ENCODE measurements at regions not wholly inside any gene's neighbourhood (a gene's known extent, or its start where the extent isn't known, plus 50 kb on each side); places are given as distances from the start of the nearest gene placed in this dataset.
A peak's percentile ranks its signal among the peaks of the same experiment; 100 is the strongest.
"Not testable (repeated sequence)": the region's sequence is repeated elsewhere in the genome, so short reads cannot be mapped to it uniquely, and the experiment has no call there.

DNA sequence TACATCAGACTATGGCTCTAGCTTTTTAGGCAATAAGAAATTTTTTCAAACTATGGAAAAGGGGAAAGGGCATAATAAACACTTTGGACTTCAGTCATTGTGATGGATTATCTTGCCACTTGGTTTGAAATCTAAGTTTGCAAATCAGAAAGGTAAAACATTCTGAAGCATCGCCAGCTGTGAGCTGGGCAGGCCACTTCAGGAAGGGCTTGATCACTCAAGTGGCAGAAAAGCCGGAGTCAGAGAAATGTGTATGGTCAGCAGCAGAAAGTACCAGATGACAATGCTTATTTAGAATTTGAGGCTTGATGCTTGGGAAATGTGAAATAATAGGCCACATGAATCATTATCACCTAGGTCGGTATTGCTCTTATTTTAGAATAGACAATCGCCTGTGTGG is 79.7 kb downstream of the ZNF648 start:
- H3K27ac Mint-ChIP-seq, result no peak overlapping the region
- peaks cover 6% of the 10 kb centered on the region for H3K36me3 Mint-ChIP-seq
- H3K9me3 Mint-ChIP-seq, result peaks cover 10% of the 10 kb centered on the region
- H3K27me3 Mint-ChIP-seq, result peaks cover 19 to 52% of the 10 kb centered on the region in 2 donors
- H3K4me3 Mint-ChIP-seq, result no peak overlapping the region
- no peaks in the 10 kb centered on the region for H3K4me1 Mint-ChIP-seq (ENCODE audit: low read depth in 2 of 2)
- ATAC-seq, result no peak
- DNase-seq (ENCODE audit: low spot score), result no peak

DNA sequence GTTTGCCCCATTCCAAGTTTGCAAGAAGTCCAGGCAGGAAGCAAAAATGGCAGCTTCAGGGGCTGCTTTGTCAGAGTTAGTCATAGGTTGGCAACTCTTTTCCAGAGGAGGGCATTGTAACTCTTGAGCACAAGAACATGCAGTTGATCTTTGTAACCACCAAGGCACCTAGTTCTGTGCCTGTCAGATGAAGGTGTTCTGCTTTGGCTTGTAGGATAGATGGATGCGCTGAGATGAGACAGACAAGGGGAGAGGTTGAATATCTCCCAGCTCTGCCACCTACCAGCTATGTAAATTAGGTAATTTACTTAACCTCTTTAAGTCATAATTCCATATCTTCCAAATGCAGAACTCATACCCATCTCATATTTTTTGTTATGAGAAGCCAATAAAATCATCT is 89.3 kb downstream of the ZNF648 start:
- Mint-ChIP-seq H3K4me3 (no peak overlapping the region), H3K27me3 (peaks cover 9 to 22% of the 10 kb centered on the region in 2 donors), H3K4me1 (ENCODE audit: low read depth in 2 of 2) (no peaks in the 10 kb centered on the region), H3K36me3 (peaks cover 7% of the 10 kb centered on the region), H3K27ac (no peak overlapping the region), H3K9me3 (peaks cover 12% of the 10 kb centered on the region)
- DNase-seq (ENCODE audit: low spot score) (no peak), ATAC-seq (no peak)

DNA sequence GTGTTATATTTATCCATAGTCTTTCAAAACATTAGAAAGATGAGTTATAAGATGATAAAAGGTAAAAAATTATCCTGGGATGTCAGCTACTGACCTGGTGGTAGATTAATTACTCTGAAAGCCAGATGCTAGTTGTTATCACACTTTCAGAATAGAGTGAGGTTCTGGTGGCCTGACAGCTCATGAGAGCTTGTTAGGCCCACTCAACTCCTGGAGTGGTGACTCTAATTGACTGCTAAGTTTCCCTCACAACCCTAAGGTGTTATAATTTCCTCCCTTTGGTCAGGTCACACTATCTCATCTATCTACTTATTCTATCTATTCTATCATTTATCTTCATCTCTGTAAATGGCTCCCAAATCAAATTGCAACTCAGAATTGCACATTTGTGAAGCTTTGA is 90.1 kb downstream of the ZNF648 start:
- Mint-ChIP-seq H3K4me1 (ENCODE audit: low read depth in 2 of 2) (no peaks in the 10 kb centered on the region), H3K4me3 (no peak overlapping the region), H3K9me3 (peaks cover 12% of the 10 kb centered on the region), H3K27me3 (peaks cover 9 to 22% of the 10 kb centered on the region in 2 donors), H3K36me3 (peaks cover 7% of the 10 kb centered on the region), H3K27ac (no peak overlapping the region)
- DNase-seq (ENCODE audit: low spot score) (no peak), ATAC-seq (no peak)

DNA sequence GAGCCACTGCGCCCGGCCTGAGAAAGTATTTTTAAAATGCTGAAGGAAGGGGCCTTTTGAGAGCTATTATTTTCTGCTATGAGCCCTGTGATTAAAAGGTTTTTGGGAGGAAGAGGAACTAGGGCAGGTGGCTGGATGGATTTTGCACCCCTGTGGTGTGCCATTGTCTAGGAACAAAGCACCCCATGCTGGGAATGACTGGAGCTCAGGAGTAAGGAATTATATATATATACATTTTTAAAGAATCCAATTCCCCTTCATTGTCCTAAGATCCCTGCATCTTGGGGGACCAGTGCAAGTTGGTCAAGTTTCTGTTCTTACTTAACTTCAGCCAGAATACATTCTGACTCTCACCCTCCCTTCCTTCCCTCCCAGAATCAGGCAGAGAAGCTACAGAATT is 91.6 kb downstream of the ZNF648 start:
- peaks cover 8% of the 10 kb centered on the region for H3K9me3 Mint-ChIP-seq
- H3K27me3 Mint-ChIP-seq, result peaks cover 9 to 12% of the 10 kb centered on the region in 2 donors
- H3K27ac Mint-ChIP-seq, result no peak overlapping the region
- no peak for ATAC-seq
- no peak for DNase-seq (ENCODE audit: low spot score)
- H3K4me3 Mint-ChIP-seq, result no peak overlapping the region
- no peaks in the 10 kb centered on the region for H3K36me3 Mint-ChIP-seq
- H3K4me1 Mint-ChIP-seq (ENCODE audit: low read depth in 2 of 2), result no peaks in the 10 kb centered on the region

DNA sequence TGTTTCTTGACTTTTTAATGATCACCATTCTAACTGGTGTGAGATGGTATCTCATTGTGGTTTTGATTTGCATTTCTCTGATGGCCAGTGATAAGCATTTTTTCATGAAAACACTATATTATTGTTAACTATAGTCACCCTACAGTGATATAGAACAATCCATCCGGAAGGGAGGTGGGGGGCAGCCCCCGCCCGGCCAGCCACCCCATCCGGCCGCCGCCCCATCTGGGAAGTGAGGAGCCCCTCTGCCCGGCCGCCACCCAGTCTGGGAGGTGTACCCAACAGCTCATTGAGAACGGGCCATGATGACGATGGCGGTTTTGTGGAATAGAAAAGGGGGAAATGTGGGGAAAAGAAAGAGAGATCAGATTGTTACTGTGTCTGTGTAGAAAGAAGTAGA is 106.8 kb downstream of the ZNF648 start:
- H3K27ac Mint-ChIP-seq; H3K4me1 Mint-ChIP-seq (ENCODE audit: low read depth in 2 of 2); ATAC-seq; H3K4me3 Mint-ChIP-seq; DNase-seq (ENCODE audit: low spot score); H3K27me3 Mint-ChIP-seq: not testable (repeated sequence)
- Mint-ChIP-seq H3K9me3 (peaks cover 15% of the 10 kb centered on the region), H3K36me3 (peaks cover 15% of the 10 kb centered on the region)

DNA sequence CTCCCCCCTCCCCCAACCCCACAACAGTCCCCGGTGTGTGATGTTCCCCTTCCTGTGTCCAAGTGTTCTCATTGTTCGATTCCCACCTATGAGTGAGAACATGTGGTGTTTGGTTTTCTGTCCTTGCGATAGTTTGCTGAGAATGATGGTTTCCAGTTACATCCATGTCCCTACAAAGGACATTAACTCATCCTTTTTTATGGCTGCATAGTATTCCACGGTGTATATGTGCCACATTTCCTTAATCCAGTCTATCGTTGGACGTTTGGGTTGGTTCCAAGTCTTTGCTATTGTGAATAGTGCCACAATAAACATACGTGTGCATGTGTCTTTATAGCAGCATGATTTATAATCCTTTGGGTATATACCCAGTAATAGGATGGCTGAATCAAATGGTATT is 107.3 kb downstream of the ZNF648 start:
- DNase-seq (ENCODE audit: low spot score); ATAC-seq; H3K4me3 Mint-ChIP-seq; H3K27me3 Mint-ChIP-seq; H3K4me1 Mint-ChIP-seq (ENCODE audit: low read depth in 2 of 2); H3K27ac Mint-ChIP-seq: not testable (repeated sequence)
- H3K9me3 Mint-ChIP-seq, result peaks cover 12% of the 10 kb centered on the region
- H3K36me3 Mint-ChIP-seq, result peaks cover 11% of the 10 kb centered on the region

DNA sequence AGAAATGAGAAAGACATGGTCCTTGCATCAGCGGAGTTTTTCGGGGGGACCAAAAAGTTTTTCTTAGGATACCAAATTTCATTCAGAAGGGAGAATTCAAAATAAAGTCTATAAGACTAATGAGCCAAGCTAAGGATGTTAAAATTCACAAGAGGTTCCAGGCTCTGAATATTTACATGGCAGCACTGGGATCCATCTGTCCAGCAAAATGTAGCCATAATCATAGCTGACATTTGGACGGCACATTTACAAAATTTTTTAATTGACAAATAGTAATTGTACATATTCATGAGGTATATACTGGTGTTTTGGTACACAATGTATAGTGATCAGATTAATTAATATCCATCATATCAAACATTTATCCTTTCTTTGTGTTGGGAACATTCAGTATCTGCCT is 107.9 kb downstream of the ZNF648 start:
- DNase-seq (ENCODE audit: low spot score) (no peak), ATAC-seq (no peak)
- Mint-ChIP-seq H3K4me3 (no peak overlapping the region), H3K27me3 (peaks cover 0 to 9% of the 10 kb centered on the region in 2 donors), H3K9me3 (peaks cover 8% of the 10 kb centered on the region), H3K27ac (no peak overlapping the region), H3K4me1 (ENCODE audit: low read depth in 2 of 2) (no peaks in the 10 kb centered on the region), H3K36me3 (peaks cover 6% of the 10 kb centered on the region)

DNA sequence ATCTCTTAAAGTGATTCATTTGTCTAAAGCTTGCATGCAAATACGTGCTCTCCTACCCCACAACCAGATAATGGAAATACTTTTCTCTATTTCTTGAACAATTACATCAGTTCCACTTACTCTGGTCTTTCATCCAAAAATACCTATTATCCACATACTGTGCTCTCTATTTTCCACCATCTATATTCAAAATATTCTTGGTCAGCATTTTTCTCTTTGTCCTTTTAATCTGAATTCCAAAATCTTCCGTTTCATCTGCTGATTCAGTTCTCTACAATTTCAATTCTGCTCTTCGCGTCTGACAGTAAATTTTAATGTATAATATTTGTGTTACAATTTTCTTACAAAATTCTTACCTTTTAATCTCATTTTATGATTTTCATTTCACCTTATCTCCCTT is 110.3 kb downstream of the ZNF648 start:
- DNase-seq (ENCODE audit: low spot score), result no peak
- Mint-ChIP-seq H3K4me3 (no peak overlapping the region), H3K36me3 (no peaks in the 10 kb centered on the region), H3K4me1 (ENCODE audit: low read depth in 2 of 2) (no peaks in the 10 kb centered on the region), H3K27me3 (peaks cover 0 to 9% of the 10 kb centered on the region in 2 donors), H3K9me3 (peaks cover 6% of the 10 kb centered on the region), H3K27ac (no peak overlapping the region)
- ATAC-seq, result no peak

DNA sequence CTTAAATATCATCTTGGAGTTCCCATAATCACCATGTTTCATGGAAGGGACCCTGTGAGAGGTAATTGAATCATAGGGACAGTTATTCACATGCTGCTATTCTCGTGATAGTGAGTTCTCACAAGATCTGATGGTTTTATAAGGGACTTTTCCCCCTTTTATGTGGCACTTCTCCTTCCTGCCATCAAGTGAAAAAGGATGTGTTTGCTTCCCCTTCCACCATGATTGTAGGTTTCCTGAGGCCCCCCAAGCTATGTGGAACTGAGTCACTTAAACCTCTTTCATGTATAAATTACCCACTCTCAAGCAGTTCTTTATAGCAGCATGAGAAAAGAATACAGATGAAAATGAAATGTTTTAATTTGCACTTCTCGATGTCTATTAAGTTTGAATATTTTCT is 112.0 kb downstream of the ZNF648 start:
- no peak overlapping the region for H3K4me3 Mint-ChIP-seq
- peaks cover 0 to 16% of the 10 kb centered on the region in 2 donors for H3K27me3 Mint-ChIP-seq
- H3K4me1 Mint-ChIP-seq (ENCODE audit: low read depth in 2 of 2), result no peaks in the 10 kb centered on the region
- ATAC-seq, result no peak
- DNase-seq (ENCODE audit: low spot score), result no peak
- no peak overlapping the region for H3K27ac Mint-ChIP-seq
- H3K36me3 Mint-ChIP-seq, result peaks cover 5% of the 10 kb centered on the region
- H3K9me3 Mint-ChIP-seq, result peaks cover 6% of the 10 kb centered on the region

DNA sequence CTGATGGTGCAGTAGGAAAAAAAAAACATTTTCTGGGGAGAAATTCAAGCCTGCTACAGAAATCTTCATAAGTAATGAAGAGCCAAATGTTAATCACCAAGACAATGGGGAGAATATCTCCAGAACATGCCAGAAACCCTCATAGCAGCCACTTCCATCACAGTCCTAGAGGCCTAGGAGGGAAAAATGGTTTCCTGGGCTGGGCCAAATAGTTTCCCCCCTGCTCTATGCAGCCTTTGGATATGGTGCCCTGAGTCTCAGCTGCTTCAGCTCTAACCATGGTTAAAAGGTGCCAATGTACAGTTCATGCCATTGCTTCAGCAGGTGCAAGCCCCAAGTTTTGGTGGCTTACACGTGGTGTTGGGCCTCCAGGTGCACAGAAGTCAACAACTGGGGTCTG is 113.1 kb downstream of the ZNF648 start:
- Mint-ChIP-seq H3K9me3 (peaks cover 6% of the 10 kb centered on the region), H3K27me3 (peaks cover 0 to 27% of the 10 kb centered on the region in 2 donors), H3K4me1 (ENCODE audit: low read depth in 2 of 2) (no peaks in the 10 kb centered on the region), H3K4me3 (no peak overlapping the region), H3K36me3 (peaks cover 5% of the 10 kb centered on the region), H3K27ac (no peak overlapping the region)
- ATAC-seq (no peak), DNase-seq (ENCODE audit: low spot score) (no peak)

DNA sequence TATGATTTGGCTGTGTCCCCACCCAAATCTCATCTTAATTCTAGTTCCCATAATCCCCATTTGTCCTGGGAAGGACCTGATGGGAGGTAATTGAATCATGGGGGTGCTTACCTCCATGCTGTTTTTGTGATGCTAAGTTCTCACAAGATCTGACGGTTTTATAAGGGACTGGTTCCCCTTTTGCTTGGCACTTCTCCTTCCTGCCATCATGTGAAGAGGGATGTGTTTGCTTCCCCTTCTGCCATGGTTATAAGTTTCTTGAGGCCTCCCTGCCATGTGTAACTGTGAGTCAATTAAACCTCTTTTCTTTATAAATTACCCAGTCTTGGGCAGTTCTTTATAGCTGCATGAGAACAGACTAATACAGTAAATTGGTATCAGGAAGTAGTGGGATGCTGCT is 114.1 kb downstream of the ZNF648 start:
- Mint-ChIP-seq H3K27ac (no peak overlapping the region), H3K4me3 (no peak overlapping the region), H3K36me3 (peaks cover 5% of the 10 kb centered on the region), H3K9me3 (peaks cover 6% of the 10 kb centered on the region), H3K27me3 (peaks cover 0 to 31% of the 10 kb centered on the region in 2 donors), H3K4me1 (ENCODE audit: low read depth in 2 of 2) (no peaks in the 10 kb centered on the region)
- DNase-seq (ENCODE audit: low spot score), result no peak
- no peak for ATAC-seq

DNA sequence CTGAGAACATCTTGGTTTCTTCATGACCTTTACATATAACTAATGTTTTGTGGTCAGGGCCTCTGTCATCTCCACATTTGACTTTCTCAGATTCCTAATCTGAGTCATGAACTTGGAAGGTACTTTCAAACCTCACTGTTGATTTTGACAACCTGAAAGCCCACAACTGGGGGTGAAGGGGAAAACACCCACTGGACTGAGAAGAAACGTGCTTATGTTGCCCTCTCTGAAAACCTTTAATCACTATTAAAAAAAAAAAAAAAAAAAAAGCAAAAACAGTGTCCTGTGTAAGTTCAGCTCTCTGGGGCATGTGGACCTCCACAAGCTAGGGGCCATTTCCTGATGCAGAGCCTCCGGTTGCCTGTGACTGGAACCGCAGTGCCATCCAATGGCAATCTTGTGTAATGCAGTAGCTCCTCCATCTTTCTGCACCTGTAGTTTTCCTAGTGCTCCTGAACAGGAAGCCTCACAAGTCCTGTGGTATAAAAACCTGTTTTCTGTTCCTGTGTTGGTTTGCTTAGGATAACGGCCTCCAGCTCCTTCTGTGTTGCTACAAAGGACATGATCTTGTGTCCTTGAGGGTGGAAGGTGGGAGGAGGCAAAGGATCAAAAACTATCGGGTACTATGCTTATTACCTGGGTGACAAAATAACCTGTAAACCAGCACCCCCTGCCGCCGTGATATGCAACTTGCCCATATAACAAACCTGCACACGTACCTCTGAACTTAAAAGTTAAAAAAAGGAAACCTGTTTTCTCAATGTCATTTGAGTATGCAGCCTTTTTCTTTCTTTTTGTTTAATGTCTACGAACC is 124.5 kb downstream of the ZNF648 start:
- no peaks in the 10 kb centered on the region for H3K9me3 Mint-ChIP-seq
- no peak overlapping the region for H3K4me3 Mint-ChIP-seq
- H3K27me3 Mint-ChIP-seq, result peaks cover 0 to 6% of the 10 kb centered on the region in 2 donors
- H3K4me1 Mint-ChIP-seq (ENCODE audit: low read depth in 2 of 2), result no peaks in the 10 kb centered on the region
- no peak overlapping the region for H3K27ac Mint-ChIP-seq
- H3K36me3 Mint-ChIP-seq, result no peaks in the 10 kb centered on the region
- no peak for DNase-seq (ENCODE audit: low spot score)
- ATAC-seq, result peak in 1 of 2 donors; percentile 56

DNA sequence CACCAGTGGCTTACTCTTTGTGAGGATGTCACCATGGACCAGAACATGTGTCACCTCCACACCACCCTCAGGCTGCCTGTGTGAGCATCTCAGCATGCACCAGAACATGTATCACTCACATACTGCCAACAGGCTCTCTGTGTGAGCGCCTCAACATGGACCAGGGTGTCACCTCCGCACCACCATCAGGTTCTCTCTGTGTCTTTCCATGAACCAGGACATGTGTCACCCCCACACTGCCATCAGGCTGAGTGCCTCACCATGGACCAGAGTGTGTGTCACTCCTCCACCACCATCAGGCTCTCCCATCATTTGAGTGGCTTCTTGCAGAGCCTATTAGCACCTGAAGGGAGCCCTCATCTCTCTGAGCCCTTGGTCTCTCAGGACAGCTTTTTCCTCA is 125.2 kb downstream of the ZNF648 start:
- no peak overlapping the region for H3K27ac Mint-ChIP-seq
- ATAC-seq, result peak; percentile 56 to 57

DNA sequence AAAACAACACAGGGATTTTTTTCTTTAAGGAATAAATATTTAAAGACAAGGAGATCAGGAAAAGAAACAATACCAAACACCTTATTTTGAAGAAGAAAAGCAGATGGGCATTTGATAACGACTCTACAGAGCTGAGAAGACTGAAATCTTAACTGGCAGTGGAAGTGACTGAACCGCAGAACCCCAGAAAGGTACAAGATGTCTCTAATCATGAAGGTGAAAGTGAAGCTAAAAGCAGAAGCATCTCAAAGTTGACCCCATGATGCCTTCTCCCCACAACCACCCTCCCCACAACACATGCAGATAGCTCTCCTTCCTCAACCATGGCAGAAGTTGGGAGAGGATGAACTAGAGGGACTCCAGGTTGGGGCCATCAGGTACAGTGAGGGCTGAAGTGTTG is 129.6 kb downstream of the ZNF648 start:
- no peak overlapping the region for H3K27ac Mint-ChIP-seq
- no peaks in the 10 kb centered on the region for H3K36me3 Mint-ChIP-seq
- H3K27me3 Mint-ChIP-seq, result peaks cover 0 to 28% of the 10 kb centered on the region in 2 donors
- H3K4me1 Mint-ChIP-seq (ENCODE audit: low read depth in 2 of 2), result no peaks in the 10 kb centered on the region
- peaks cover 4% of the 10 kb centered on the region for H3K9me3 Mint-ChIP-seq
- DNase-seq (ENCODE audit: low spot score), result no peak
- H3K4me3 Mint-ChIP-seq, result no peak overlapping the region
- no peak for ATAC-seq

More for the DNA sequence above, 125.2 kb downstream of the ZNF648 start:
- Mint-ChIP-seq H3K4me1 (ENCODE audit: low read depth in 2 of 2) (no peaks in the 10 kb centered on the region), H3K36me3 (no peaks in the 10 kb centered on the region), H3K9me3 (no peaks in the 10 kb centered on the region), H3K4me3 (no peak overlapping the region), H3K27me3 (peaks cover 0 to 12% of the 10 kb centered on the region in 2 donors)
- no peak for DNase-seq (ENCODE audit: low spot score)

DNA sequence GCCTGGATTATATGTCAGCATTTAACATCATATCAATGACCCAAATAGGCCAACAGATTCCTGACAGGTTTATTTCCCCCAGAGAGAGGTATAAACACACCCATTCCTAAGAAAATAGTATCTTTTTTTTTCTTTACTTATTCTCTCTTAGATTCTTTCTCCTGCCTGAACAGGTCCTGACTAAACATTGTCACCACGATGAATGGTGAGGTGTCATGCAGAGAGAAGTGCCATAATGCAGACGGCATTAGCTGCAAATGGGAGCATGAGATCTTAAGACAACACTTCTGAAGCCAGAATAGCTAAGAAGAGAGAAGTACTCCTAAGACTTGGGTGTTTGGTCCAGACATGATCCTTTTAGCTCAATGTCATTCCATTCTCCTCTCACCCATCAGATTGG is 131.3 kb downstream of the ZNF648 start:
- H3K9me3 Mint-ChIP-seq, result peaks cover 10% of the 10 kb centered on the region
- H3K27me3 Mint-ChIP-seq, result peaks cover 0 to 36% of the 10 kb centered on the region in 2 donors
- H3K4me3 Mint-ChIP-seq, result no peak overlapping the region
- no peaks in the 10 kb centered on the region for H3K4me1 Mint-ChIP-seq (ENCODE audit: low read depth in 2 of 2)
- DNase-seq (ENCODE audit: low spot score) (no peak), ATAC-seq (no peak)
- H3K36me3 Mint-ChIP-seq, result no peaks in the 10 kb centered on the region
- H3K27ac Mint-ChIP-seq, result no peak overlapping the region
